HEK293 (cell line): ENCODE measurements at regions not wholly inside any gene's neighbourhood (a gene's known extent, or its start where the extent isn't known, plus 50 kb on each side); places are given as distances from the start of the nearest gene placed in this dataset.

Source experiments
- CTCF ChIA-PET: fragments of 350-600 bp; formaldehyde crosslinking; extraction: SDS; loops from one replicate; lab custom pipeline; 2021; ENCODE audit warnings: antibody characterized with exemption; lab: Yijun Ruan, JAX
- POLR2A ChIA-PET: fragments of 300-600 bp; formaldehyde crosslinking; extraction: SDS; loops from one replicate; lab custom pipeline; 2020; ENCODE audit warnings: antibody characterized with exemption, inconsistent platforms; lab: Yijun Ruan, JAX
- H3K27ac ChIP-seq: fragments of 200-500 bp; sonication (Bioruptor generic); 2 replicates; pipeline ENCODE4 v1.5.1; 2014; ENCODE audit warnings: low read depth, low read length, control low read depth, inconsistent platforms; ENCODE audit errors: extremely low read depth
- H3K36me3 ChIP-seq, 2 experiments: fragments of 200-500 bp in 1 of 2; sonication (Bioruptor generic) in 1 of 2; 1 replicate in 1 of 2; 2 replicates in 1 of 2; pipeline ENCODE4 v1.5.1; 2014 to 2017; ENCODE audit warnings: inconsistent platforms in 2 of 2, low read length in 2 of 2; ENCODE audit not compliant: control insufficient read depth in 2 of 2, insufficient read depth in 1 of 2
- H3K4me1 ChIP-seq: fragments of 200-500 bp; sonication (Bioruptor generic); 2 replicates; pipeline ENCODE4 v1.5.1; 2014; ENCODE audit warnings: mild to moderate bottlenecking, low read length, inconsistent platforms; ENCODE audit not compliant: control insufficient read depth, insufficient read depth
- H3K4me3 ChIP-seq: 2 replicates; pipeline ENCODE4 v1.5.1; 2011; ENCODE audit warnings: low read depth, mild to moderate bottlenecking, control low read depth, low read length, moderate library complexity
- H3K9me3 ChIP-seq: fragments of 200-500 bp; sonication (Bioruptor generic); 2 replicates; pipeline ENCODE4 v1.5.1; 2014; ENCODE audit warnings: low read depth, low read length, inconsistent platforms; ENCODE audit not compliant: control insufficient read depth, insufficient read depth
- BCL11B ChIP-seq: fragments of 450-650 bp; formaldehyde crosslinking; IDR thresholded peaks from 2 replicates; pipeline ENCODE4 v1.5.1; 2016; ENCODE audit warnings: low read depth, missing biosample characterization, missing genetic modification characterization
- BCL6B ChIP-seq: fragments of 450-650 bp; formaldehyde crosslinking; IDR thresholded peaks from 2 replicates; pipeline ENCODE4 v1.5.1; 2017; ENCODE audit warnings: missing biosample characterization, missing genetic modification characterization
- KLF16 ChIP-seq: fragments of 450-650 bp; formaldehyde crosslinking; IDR thresholded peaks from 2 replicates; pipeline ENCODE4 v1.5.1; 2017; ENCODE audit warnings: missing biosample characterization, missing genetic modification characterization
- PRDM1 ChIP-seq: fragments of 450-650 bp; formaldehyde crosslinking; IDR thresholded peaks from 2 replicates; pipeline ENCODE4; 2016; ENCODE audit warnings: missing biosample characterization, missing genetic modification characterization
- ZIC2 ChIP-seq: fragments of 450-650 bp; formaldehyde crosslinking; IDR thresholded peaks from 2 replicates; pipeline ENCODE4 v1.5.1; 2016; ENCODE audit warnings: missing biosample characterization, missing genetic modification characterization
- ZNF146 ChIP-seq: fragments of 450-650 bp; formaldehyde crosslinking; IDR thresholded peaks from 2 replicates; pipeline ENCODE4 v1.5.1; 2016; ENCODE audit warnings: missing biosample characterization, missing genetic modification characterization
- ZNF148 ChIP-seq: fragments of 450-650 bp; formaldehyde crosslinking; IDR thresholded peaks from 2 replicates; pipeline ENCODE4 v1.5.0; 2017; ENCODE audit warnings: missing biosample characterization, missing genetic modification characterization, borderline replicate concordance
- ZNF23 ChIP-seq: fragments of 450-650 bp; formaldehyde crosslinking; IDR thresholded peaks from 2 replicates; pipeline ENCODE4 v1.5.1; 2016; ENCODE audit warnings: missing biosample characterization, missing genetic modification characterization, borderline replicate concordance
- ZNF362 ChIP-seq: fragments of 450-650 bp; formaldehyde crosslinking; IDR thresholded peaks from 2 replicates; pipeline ENCODE4 v1.5.1; 2016; ENCODE audit warnings: missing biosample characterization, missing genetic modification characterization
- ZNF529 ChIP-seq: fragments of 450-650 bp; formaldehyde crosslinking; IDR thresholded peaks from 2 replicates; pipeline ENCODE4 v1.5.1; 2017; ENCODE audit warnings: missing genetic modification characterization, missing biosample characterization; ENCODE audit not compliant: insufficient replicate concordance
- ZNF654 ChIP-seq: fragments of 450-650 bp; formaldehyde crosslinking; IDR thresholded peaks from 2 replicates; pipeline ENCODE4 v1.5.1; 2016; ENCODE audit warnings: low read depth, missing biosample characterization, missing genetic modification characterization
- ZNF707 ChIP-seq: fragments of 450-650 bp; formaldehyde crosslinking; IDR thresholded peaks from 2 replicates; pipeline ENCODE4 v1.5.1; 2016; ENCODE audit warnings: missing biosample characterization, missing genetic modification characterization
- ZNF768 ChIP-seq: fragments of 450-650 bp; formaldehyde crosslinking; IDR thresholded peaks from 2 replicates; pipeline ENCODE4 v1.5.1; 2018; ENCODE audit warnings: missing biosample characterization, mild to moderate bottlenecking, missing genetic modification characterization
- ZSCAN16 ChIP-seq: fragments of 450-650 bp; formaldehyde crosslinking; IDR thresholded peaks from 2 replicates; pipeline ENCODE4 v1.5.1; 2016; ENCODE audit warnings: missing biosample characterization, missing genetic modification characterization

- Histone ChIP-seq H3K36me3 (no peaks in the 10 kb centered on the region), H3K27ac (no peak overlapping the region), H3K9me3 (no peaks in the 10 kb centered on the region), H3K4me1 (no peaks in the 10 kb centered on the region), H3K4me3 (no peak overlapping the region)
- ChIA-PET POLR2A (no interaction called here), CTCF (no interaction called here)
- TF ChIP-seq ZNF529 (tag by site-specific recombination) (no peak), ZNF146 (tag by site-specific recombination) (no peak), ZNF654 (tag by site-specific recombination) (no peak), BCL6B (tag by site-specific recombination) (no peak), ZNF768 (no peak), ZNF148 (no peak), ZNF707 (tag by site-specific recombination) (no peak), ZSCAN16 (no peak), KLF16 (no peak), PRDM1 (tag by site-specific recombination) (no peak), ZNF362 (no peak), BCL11B (tag by site-specific recombination) (no peak), ZIC2 (no peak)
Measured at GRCh38 chr6:76330031-76330430, 257.6 kb upstream of the IMPG1 start.

GRCh38 chr6:76326871-76327270, 254.4 kb upstream of the IMPG1 start:
- H3K36me3 ChIP-seq, result no peaks in the 10 kb centered on the region
- no peaks in the 10 kb centered on the region for H3K4me1 ChIP-seq
- no peak overlapping the region for H3K4me3 ChIP-seq
- POLR2A ChIA-PET, result no interaction called here
- TF ChIP-seq ZNF23 (tag by site-specific recombination), result no peak
- TF ChIP-seq, all 188 proteins: peak for 0
- Histone ChIP-seq H3K27ac (no peak overlapping the region), H3K9me3 (no peaks in the 10 kb centered on the region)
- CTCF ChIA-PET, result interaction anchor here (0.5 kb wide), 1 partner anchor 52 kb away, joined by 4 read pairs; no protein-coding TSS in a partner anchor
